Head of caudate nucleus (tissue), 42 donors: ENCODE measurements at regions not wholly inside any gene's neighbourhood (a gene's known extent, or its start where the extent isn't known, plus 50 kb on each side); places are given as distances from the start of the nearest gene placed in this dataset.
A peak's percentile ranks its signal among the peaks of the same experiment; 100 is the strongest.

Experiments
- DNase-seq, 42 donors: peaks; one replicate each; pipeline versions ENCODE4 v3.0.0 to v3.0.0-alpha.2; 2020 to 2021; ENCODE audit warnings: mixed read lengths in 7 of 42
- intact Hi-C: fragments of 100-400 bp; cut with DNase I; formaldehyde crosslinking; loops from one replicate; pipeline ENCODE4 v1.15.0; 2022

GRCh38 chr18:5091741-5092140, 105.3 kb downstream of the AKAIN1 start:
- intact Hi-C loops: no loop called here
- DNase-seq: no peak

- DNase-seq: no peak
- intact Hi-C loops: no loop called here
Observed at GRCh38 chr18:5075297-5075696, 121.8 kb downstream of the AKAIN1 start.

GRCh38 chr18:5073026-5073944, 123.8 kb downstream of the AKAIN1 start:
- intact Hi-C loops: no loop called here

GRCh38 chr18:5068851-5069250, 128.2 kb downstream of the AKAIN1 start:
- intact Hi-C loops: no loop called here
- no peak for DNase-seq

More at GRCh38 chr18:5073026-5073944, 123.8 kb downstream of the AKAIN1 start:
- peak in 18 of 42 donors; percentile 6 to 48 (median 26) for DNase-seq

GRCh38 chr18:5066380-5066977, 130.6 kb downstream of the AKAIN1 start:
- DNase-seq: no peak
- intact Hi-C loops: no loop called here

- no peak for DNase-seq
- intact Hi-C loops: no loop called here
Observed at GRCh38 chr18:5065615-5066014, 131.4 kb downstream of the AKAIN1 start.

- DNase-seq: no peak
- intact Hi-C loops: no loop called here
Observed at GRCh38 chr18:5064841-5065370, 132.2 kb downstream of the AKAIN1 start.

GRCh38 chr18:5061785-5062184, 135.3 kb downstream of the AKAIN1 start:
- DNase-seq: no peak
- intact Hi-C loops: no loop called here

GRCh38 chr18:5060543-5060942, 136.5 kb downstream of the AKAIN1 start:
- DNase-seq: no peak
- intact Hi-C loops: no loop called here

GRCh38 chr18:5059696-5060032, 137.4 kb downstream of the AKAIN1 start:
- DNase-seq: no peak
- intact Hi-C loops: no loop called here

GRCh38 chr18:5058768-5059695, 138.0 kb downstream of the AKAIN1 start:
- intact Hi-C loops: no loop called here
- peak in 1 of 42 donors; percentile 5 for DNase-seq

- intact Hi-C loops: no loop called here
- peak; percentile 29 to 85 (median 66) for DNase-seq
Observed at GRCh38 chr18:5057386-5058348, 139.4 kb downstream of the AKAIN1 start.

GRCh38 chr18:5052491-5052890, 144.6 kb downstream of the AKAIN1 start:
- peak in 5 of 42 donors; percentile 10 to 32 (median 16) for DNase-seq
- intact Hi-C loops: no loop called here

- DNase-seq: no peak
- intact Hi-C loops: no loop called here
Observed at GRCh38 chr18:5051207-5051606, 145.8 kb downstream of the AKAIN1 start.

GRCh38 chr18:5049124-5049523, 147.9 kb downstream of the AKAIN1 start:
- intact Hi-C loops: no loop called here
- no peak for DNase-seq

- DNase-seq: no peak
- intact Hi-C loops: no loop called here
Observed at GRCh38 chr18:5040476-5040875, 156.6 kb downstream of the AKAIN1 start.

GRCh38 chr18:5036523-5036922, 160.5 kb downstream of the AKAIN1 start:
- intact Hi-C loops: no loop called here
- DNase-seq: no peak

- intact Hi-C loops: no loop called here
- DNase-seq: no peak
Observed at GRCh38 chr18:5031216-5031615, 165.8 kb downstream of the AKAIN1 start.
